ENCODE measurements at regions not wholly inside any gene's neighbourhood (a gene's known extent, or its start where the extent isn't known, plus 50 kb on each side); places are given as distances from the start of the nearest gene placed in this dataset.

GRCh38 chr1:222886878-222887351 is 72.1 kb downstream of the DISP1 start:
- Mint-ChIP-seq H3K27ac (peak overlapping the region; percentile 4 to 26 (median 9)), H3K36me3 (ENCODE audit: low read depth) (no peaks in the 10 kb centered on the region), H3K4me1 (peaks cover 18% of the 10 kb centered on the region), H3K27me3 (ENCODE audit: low read depth) (no peaks in the 10 kb centered on the region), H3K9me3 (no peaks in the 10 kb centered on the region), H3K4me3 (no peak overlapping the region)
- TF ChIP-seq CTCF (IDR thresholded peaks at IDR 0.05; ENCODE audit: unreplicated experiment in 3 of 3), result no peak

- peaks cover 18% of the 10 kb centered on the region for H3K4me1 Mint-ChIP-seq
These were observed 74.6 kb downstream of the DISP1 start for GRCh38 chr1:222889440-222889839.

GRCh38 chr1:222890716-222891115 is 75.9 kb downstream of the DISP1 start:
- no peaks in the 10 kb centered on the region for H3K27me3 Mint-ChIP-seq (ENCODE audit: low read depth)
- peaks cover 18% of the 10 kb centered on the region for H3K4me1 Mint-ChIP-seq
- no peaks in the 10 kb centered on the region for H3K9me3 Mint-ChIP-seq
- peaks cover 7% of the 10 kb centered on the region for H3K36me3 Mint-ChIP-seq (ENCODE audit: low read depth)
- H3K27ac Mint-ChIP-seq, result no peak overlapping the region
- TF ChIP-seq CTCF (IDR thresholded peaks at IDR 0.05; ENCODE audit: unreplicated experiment in 3 of 3), result no peak
- no peak overlapping the region for H3K4me3 Mint-ChIP-seq

More at GRCh38 chr1:222889440-222889839, 74.6 kb downstream of the DISP1 start:
- H3K9me3 Mint-ChIP-seq, result no peaks in the 10 kb centered on the region
- H3K4me3 Mint-ChIP-seq, result no peak overlapping the region
- no peaks in the 10 kb centered on the region for H3K27me3 Mint-ChIP-seq (ENCODE audit: low read depth)
- H3K27ac Mint-ChIP-seq, result peak overlapping the region in 2 of 3 experiments; percentile 21 to 54
- H3K36me3 Mint-ChIP-seq (ENCODE audit: low read depth), result peaks cover 7% of the 10 kb centered on the region
- no peak for TF ChIP-seq CTCF (IDR thresholded peaks at IDR 0.05; ENCODE audit: unreplicated experiment in 3 of 3)

- Mint-ChIP-seq H3K27me3 (ENCODE audit: low read depth) (no peaks in the 10 kb centered on the region), H3K27ac (no peak overlapping the region), H3K4me3 (no peak overlapping the region), H3K9me3 (no peaks in the 10 kb centered on the region), H3K4me1 (peaks cover 15% of the 10 kb centered on the region), H3K36me3 (ENCODE audit: low read depth) (peaks cover 7% of the 10 kb centered on the region)
- no peak for TF ChIP-seq CTCF (IDR thresholded peaks at IDR 0.05; ENCODE audit: unreplicated experiment in 3 of 3)
These were observed 76.7 kb downstream of the DISP1 start for GRCh38 chr1:222891578-222891977.

- peaks cover 7% of the 10 kb centered on the region for H3K36me3 Mint-ChIP-seq (ENCODE audit: low read depth)
- no peak overlapping the region for H3K4me3 Mint-ChIP-seq
- no peaks in the 10 kb centered on the region for H3K27me3 Mint-ChIP-seq (ENCODE audit: low read depth)
- TF ChIP-seq CTCF (IDR thresholded peaks at IDR 0.05; ENCODE audit: unreplicated experiment in 3 of 3), result no peak
- no peaks in the 10 kb centered on the region for H3K9me3 Mint-ChIP-seq
- peak overlapping the region in 1 of 3 experiments; percentile 8 for H3K27ac Mint-ChIP-seq
- H3K4me1 Mint-ChIP-seq, result peaks cover 17% of the 10 kb centered on the region
These were observed 77.4 kb downstream of the DISP1 start for GRCh38 chr1:222892137-222892769.

- no peaks in the 10 kb centered on the region for H3K27me3 Mint-ChIP-seq (ENCODE audit: low read depth)
- no peaks in the 10 kb centered on the region for H3K9me3 Mint-ChIP-seq
- H3K4me1 Mint-ChIP-seq, result peaks cover 20% of the 10 kb centered on the region
- H3K36me3 Mint-ChIP-seq (ENCODE audit: low read depth), result peaks cover 7% of the 10 kb centered on the region
- no peak for TF ChIP-seq CTCF (IDR thresholded peaks at IDR 0.05; ENCODE audit: unreplicated experiment in 3 of 3)
- H3K4me3 Mint-ChIP-seq, result no peak overlapping the region
- H3K27ac Mint-ChIP-seq, result no peak overlapping the region
These were observed 78.4 kb downstream of the DISP1 start for GRCh38 chr1:222893255-222893654.

Data from nephron (organoid).